Gastroesophageal sphincter (tissue), 3 donors: ENCODE measurements at regions not wholly inside any gene's neighbourhood (a gene's known extent, or its start where the extent isn't known, plus 50 kb on each side); places are given as distances from the start of the nearest gene placed in this dataset.

ENCODE experiments used
- POLR2A ChIP-seq, 2 donors: fragments of 450-650 bp; IDR thresholded peaks; one replicate each; pipeline ENCODE4 v1.6.1; 2017; ENCODE audit warnings: antibody characterized with exemption in 2 of 2, mild to moderate bottlenecking in 2 of 2, moderate library complexity in 1 of 2
- TF ChIP-seq, protein P1 (sequence below), 4 experiments: fragments of 200-600 bp in 2 of 4; fragments of 450-650 bp in 2 of 4; sonication (generic) in 1 of 4; IDR thresholded peaks; one replicate each; pipeline ENCODE4 v1.5.1; 2017 to 2019; ENCODE audit warnings: antibody characterized with exemption in 4 of 4, mild to moderate bottlenecking in 2 of 4, moderate library complexity in 2 of 4

DNA sequence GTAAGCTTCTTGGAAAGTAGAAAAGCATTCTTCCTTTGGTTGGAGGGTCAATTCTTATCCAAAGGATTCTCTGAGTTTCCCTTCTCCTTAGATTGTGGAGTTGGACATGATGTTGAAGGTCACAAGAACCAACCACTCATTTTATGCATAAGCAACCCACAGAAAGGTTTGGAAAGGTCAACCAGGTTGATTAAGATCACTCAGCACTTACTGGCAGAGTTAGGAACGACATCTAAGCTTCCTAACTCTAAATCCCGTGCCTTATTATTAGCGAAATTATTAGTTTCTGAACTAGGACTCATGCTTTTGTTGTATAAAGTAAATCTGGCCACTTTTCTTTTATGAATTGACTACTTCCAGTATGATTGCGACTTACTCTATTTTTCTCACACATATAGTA is 137.0 kb upstream of the MINDY3 start:
- no peak for TF ChIP-seq POLR2A (IDR thresholded peaks at IDR 0.05)
- TF ChIP-seq, protein P1, sequence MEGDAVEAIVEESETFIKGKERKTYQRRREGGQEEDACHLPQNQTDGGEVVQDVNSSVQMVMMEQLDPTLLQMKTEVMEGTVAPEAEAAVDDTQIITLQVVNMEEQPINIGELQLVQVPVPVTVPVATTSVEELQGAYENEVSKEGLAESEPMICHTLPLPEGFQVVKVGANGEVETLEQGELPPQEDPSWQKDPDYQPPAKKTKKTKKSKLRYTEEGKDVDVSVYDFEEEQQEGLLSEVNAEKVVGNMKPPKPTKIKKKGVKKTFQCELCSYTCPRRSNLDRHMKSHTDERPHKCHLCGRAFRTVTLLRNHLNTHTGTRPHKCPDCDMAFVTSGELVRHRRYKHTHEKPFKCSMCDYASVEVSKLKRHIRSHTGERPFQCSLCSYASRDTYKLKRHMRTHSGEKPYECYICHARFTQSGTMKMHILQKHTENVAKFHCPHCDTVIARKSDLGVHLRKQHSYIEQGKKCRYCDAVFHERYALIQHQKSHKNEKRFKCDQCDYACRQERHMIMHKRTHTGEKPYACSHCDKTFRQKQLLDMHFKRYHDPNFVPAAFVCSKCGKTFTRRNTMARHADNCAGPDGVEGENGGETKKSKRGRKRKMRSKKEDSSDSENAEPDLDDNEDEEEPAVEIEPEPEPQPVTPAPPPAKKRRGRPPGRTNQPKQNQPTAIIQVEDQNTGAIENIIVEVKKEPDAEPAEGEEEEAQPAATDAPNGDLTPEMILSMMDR (IDR thresholded peaks at IDR 0.05), result no peak
